Activated naive CD8-positive, alpha-beta T cell treated with anti-CD3 and anti-CD28 coated beads for 36 hours (primary cell): ENCODE measurements at regions not wholly inside any gene's neighbourhood (a gene's known extent, or its start where the extent isn't known, plus 50 kb on each side); places are given as distances from the start of the nearest gene placed in this dataset.

ENCODE experiments used
- DNase-seq: peaks from one replicate; pipeline ENCODE4 v3.0.0; 2021
- H3K27ac Mint-ChIP-seq: one replicate; pipeline ENCODE4 v1.8.0; 2022; ENCODE audit warnings: mild to moderate bottlenecking, moderate library complexity, mixed read lengths
- H3K27me3 Mint-ChIP-seq: one replicate; pipeline ENCODE4 v1.8.0; 2022; ENCODE audit warnings: mild to moderate bottlenecking, mixed read lengths
- H3K36me3 Mint-ChIP-seq: one replicate; pipeline ENCODE4 v1.8.0; 2021; ENCODE audit warnings: mild to moderate bottlenecking, mixed read lengths
- H3K4me1 Mint-ChIP-seq: one replicate; pipeline ENCODE4 v1.8.0; 2021; ENCODE audit warnings: mixed read lengths
- H3K4me3 Mint-ChIP-seq: one replicate; pipeline ENCODE4 v1.8.0; 2022; ENCODE audit warnings: mild to moderate bottlenecking, moderate library complexity, mixed read lengths
- H3K9me3 Mint-ChIP-seq: one replicate; pipeline ENCODE4 v1.8.0; 2022; ENCODE audit warnings: mixed read lengths

DNA sequence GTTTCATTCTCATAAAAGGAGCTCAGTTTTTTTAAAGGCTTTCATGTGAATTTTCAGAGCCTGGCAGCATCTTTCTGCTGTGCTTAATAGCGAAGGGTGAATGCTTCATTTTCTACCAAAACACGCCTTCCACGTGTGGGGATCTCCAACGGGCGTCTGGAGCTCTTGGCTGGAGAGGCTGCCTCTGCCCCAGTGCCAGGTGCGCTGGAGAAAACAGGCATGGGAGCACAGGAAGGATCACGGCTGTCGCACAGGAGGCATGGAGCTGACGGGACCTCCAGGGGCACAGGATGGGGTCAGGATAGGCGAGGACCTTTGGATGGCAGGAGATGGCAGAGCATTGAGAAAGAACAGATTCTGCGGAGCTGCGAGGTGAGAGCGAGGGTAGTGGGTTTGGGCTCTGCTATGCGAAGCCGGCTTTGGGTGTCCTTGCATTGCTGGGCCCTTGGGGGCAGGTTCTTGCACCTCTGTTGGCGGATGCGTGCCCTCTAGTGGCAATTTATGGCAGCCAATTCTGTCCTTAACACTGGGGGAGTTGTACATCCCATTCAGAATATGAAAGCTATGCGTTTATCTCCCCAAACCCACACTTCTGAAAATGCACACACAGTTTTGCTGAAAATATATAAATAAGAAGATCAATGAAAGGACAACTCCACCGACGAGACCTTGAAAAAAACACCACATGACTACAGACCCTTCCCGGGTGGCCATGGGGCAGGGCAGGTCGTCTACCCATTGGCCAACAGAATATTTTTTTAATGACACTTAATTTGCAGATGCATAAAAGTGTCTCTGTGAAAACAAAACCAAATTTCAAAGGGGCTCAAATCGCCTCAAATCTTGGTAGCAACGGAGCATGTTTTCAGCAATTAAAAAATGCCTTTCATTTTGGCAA lies 90.4 kb upstream of the SLC35G4 start:
- no peak overlapping the region for H3K4me3 Mint-ChIP-seq
- peaks cover 1% of the 10 kb centered on the region for H3K9me3 Mint-ChIP-seq
- H3K27me3 Mint-ChIP-seq = peaks cover 3% of the 10 kb centered on the region
- no peak overlapping the region for H3K27ac Mint-ChIP-seq
- no peaks in the 10 kb centered on the region for H3K36me3 Mint-ChIP-seq
- DNase-seq = peak; percentile 44
- H3K4me1 Mint-ChIP-seq = no peaks in the 10 kb centered on the region

GRCh38 chr18:11517704-11518103 lies 91.7 kb upstream of the SLC35G4 start:
- no peaks in the 10 kb centered on the region for H3K36me3 Mint-ChIP-seq
- H3K9me3 Mint-ChIP-seq = peaks cover 1% of the 10 kb centered on the region
- H3K27me3 Mint-ChIP-seq = no peaks in the 10 kb centered on the region
- H3K4me1 Mint-ChIP-seq = no peaks in the 10 kb centered on the region
- no peak for DNase-seq
- H3K27ac Mint-ChIP-seq = no peak overlapping the region
- H3K4me3 Mint-ChIP-seq = no peak overlapping the region

DNA sequence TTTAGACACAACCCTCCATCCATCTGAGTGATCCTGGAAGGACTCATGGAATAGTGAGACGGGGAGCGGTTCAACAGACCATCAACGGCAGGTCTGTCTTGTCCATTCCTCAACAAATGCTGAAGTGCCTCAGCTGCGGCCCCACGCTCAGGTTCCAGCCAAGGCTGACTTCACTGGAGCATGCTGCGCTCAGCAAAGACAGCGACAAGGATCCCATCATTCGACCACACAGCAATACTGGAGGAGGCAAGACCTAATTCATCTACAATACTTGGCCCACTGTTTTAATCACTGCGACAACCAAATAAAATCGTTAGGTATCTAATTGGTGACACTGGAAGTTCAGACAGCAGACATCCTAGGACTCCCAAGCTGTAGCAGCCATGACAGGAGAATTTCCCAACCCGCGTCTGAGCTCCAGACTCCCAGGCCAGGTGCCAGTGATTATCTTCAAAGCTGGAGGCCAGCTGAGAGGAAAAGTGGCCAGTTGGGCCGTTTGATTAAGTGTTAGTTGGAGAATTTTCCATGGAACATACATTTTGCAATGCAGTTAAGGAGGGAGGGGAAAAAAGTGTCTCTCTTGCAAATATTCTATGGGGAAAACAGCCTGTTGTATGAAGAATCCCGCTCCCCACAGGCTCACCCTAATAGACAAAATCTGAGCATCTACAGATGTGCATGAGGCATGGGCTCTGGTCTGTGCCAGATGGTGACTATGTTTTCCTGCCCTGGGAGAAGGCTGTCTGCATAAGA lies 92.5 kb upstream of the SLC35G4 start:
- Mint-ChIP-seq H3K27me3 (no peaks in the 10 kb centered on the region), H3K4me1 (no peaks in the 10 kb centered on the region), H3K4me3 (no peak overlapping the region), H3K27ac (no peak overlapping the region), H3K36me3 (no peaks in the 10 kb centered on the region), H3K9me3 (peaks cover 1% of the 10 kb centered on the region)
- no peak for DNase-seq

- no peak overlapping the region for H3K4me3 Mint-ChIP-seq
- H3K9me3 Mint-ChIP-seq = peaks cover 2% of the 10 kb centered on the region
- no peak overlapping the region for H3K27ac Mint-ChIP-seq
- DNase-seq = no peak
- H3K4me1 Mint-ChIP-seq = peaks cover 6% of the 10 kb centered on the region
- no peaks in the 10 kb centered on the region for H3K27me3 Mint-ChIP-seq
- H3K36me3 Mint-ChIP-seq = no peaks in the 10 kb centered on the region
Observed at GRCh38 chr18:11514267-11514666, 95.1 kb upstream of the SLC35G4 start.

DNA sequence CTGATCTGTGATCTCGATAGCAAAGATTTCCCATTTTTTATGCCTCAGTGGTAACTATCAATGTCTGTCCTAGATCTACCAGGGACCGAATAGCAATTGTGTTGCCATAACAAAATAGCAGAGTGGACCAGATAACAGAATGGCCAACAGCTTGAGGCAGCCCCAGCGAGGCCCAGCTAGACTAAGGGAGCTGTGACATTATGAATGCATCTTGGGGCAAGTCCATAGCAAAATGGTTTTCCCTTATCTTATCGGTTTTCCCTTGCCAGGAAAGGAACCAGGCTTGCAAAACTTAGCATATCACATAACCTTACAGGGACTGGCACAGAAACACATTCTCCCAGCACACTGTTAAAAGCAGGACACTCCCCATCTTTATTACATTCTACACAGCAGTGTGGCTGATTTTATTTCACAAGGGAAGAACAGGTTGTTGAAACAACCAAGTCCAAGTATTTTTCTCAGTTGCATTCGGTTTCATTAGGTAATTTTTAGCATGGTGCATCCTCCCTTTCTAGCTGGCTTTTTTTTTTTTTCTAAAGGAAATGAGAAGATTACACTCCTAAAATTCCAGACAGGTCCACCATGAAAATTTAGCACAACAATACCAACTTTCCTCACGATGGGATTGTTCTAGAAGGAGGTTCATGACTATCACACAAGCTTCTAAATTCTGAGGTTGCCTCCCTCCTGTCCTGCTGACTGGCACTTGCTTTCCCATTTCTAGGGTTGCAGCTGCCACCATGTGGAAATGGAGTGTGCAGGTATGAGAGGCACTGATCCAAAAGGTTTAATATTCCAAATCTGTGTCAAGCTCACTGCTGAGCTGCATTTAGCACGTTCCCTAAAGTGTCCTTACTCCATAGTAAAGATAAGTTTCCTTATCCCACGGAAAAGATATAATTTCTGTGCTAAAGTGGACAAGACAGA lies 97.0 kb upstream of the SLC35G4 start:
- no peak for DNase-seq
- Mint-ChIP-seq H3K27me3 (peaks cover 4% of the 10 kb centered on the region), H3K27ac (no peak overlapping the region), H3K4me1 (peaks cover 6% of the 10 kb centered on the region), H3K9me3 (peaks cover 2% of the 10 kb centered on the region), H3K36me3 (no peaks in the 10 kb centered on the region), H3K4me3 (no peak overlapping the region)

DNA sequence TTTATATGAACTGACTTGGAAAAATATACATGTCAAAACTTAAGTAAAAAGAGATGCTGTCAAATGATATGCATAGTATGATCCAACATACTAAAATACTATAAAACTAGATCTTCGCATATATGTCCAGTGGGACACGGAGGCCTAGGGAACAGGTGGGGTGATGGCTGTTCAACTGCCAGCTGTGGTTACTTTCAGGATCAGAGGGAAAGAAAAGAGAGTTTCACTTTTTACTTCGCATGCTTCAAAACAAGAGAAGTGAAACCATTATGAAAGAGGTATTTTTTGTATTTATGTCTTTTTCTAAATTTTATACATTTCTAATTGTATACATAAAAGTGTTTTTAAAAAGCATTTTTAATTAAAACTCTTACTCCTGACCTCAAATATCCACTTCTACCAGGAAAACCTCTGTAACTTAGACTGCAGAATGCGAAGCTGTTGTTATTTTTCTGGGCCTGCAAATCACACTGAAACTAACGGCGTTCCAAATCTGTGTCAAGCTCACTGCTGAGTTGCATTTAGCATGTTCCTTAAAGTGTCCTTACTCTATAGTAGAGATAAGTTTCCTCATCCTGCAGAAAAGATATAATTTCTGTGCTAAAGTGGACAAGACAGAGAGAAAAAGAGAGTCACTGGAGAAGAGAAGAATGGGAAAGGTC lies 97.8 kb upstream of the SLC35G4 start:
- H3K27ac Mint-ChIP-seq = no peak overlapping the region
- DNase-seq = no peak
- H3K4me3 Mint-ChIP-seq = no peak overlapping the region
- peaks cover 6% of the 10 kb centered on the region for H3K4me1 Mint-ChIP-seq
- H3K36me3 Mint-ChIP-seq = no peaks in the 10 kb centered on the region
- H3K27me3 Mint-ChIP-seq = peaks cover 4% of the 10 kb centered on the region
- H3K9me3 Mint-ChIP-seq = peaks cover 2% of the 10 kb centered on the region

GRCh38 chr18:11506856-11507255 lies 102.5 kb upstream of the SLC35G4 start:
- Mint-ChIP-seq H3K27me3 (peaks cover 4% of the 10 kb centered on the region), H3K4me3 (no peak overlapping the region), H3K36me3 (no peaks in the 10 kb centered on the region), H3K9me3 (peaks cover 1% of the 10 kb centered on the region), H3K4me1 (peaks cover 6% of the 10 kb centered on the region), H3K27ac (no peak overlapping the region)
- DNase-seq = no peak

DNA sequence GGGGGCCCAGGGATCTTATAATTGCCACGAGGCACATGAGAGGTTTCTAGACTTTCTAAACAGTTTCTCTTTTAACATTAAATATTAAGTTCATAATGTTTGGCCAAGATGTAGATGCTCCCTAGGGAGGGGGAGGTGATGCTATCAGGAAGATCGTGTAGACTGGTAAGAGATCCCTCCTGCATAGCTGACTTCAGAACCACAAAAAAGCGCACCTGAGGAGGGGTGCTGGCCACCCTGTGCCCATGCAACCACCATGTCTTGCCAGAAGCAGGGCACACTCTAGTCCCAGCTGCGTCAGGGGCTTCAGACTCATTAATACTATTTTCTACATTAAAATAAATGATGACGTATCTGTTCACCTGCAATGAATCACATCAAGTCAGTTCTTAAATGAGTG lies 103.4 kb upstream of the SLC35G4 start:
- Mint-ChIP-seq H3K4me1 (no peaks in the 10 kb centered on the region), H3K36me3 (no peaks in the 10 kb centered on the region), H3K27ac (no peak overlapping the region), H3K4me3 (no peak overlapping the region), H3K9me3 (peaks cover 1% of the 10 kb centered on the region), H3K27me3 (peaks cover 4% of the 10 kb centered on the region)
- DNase-seq = no peak

DNA sequence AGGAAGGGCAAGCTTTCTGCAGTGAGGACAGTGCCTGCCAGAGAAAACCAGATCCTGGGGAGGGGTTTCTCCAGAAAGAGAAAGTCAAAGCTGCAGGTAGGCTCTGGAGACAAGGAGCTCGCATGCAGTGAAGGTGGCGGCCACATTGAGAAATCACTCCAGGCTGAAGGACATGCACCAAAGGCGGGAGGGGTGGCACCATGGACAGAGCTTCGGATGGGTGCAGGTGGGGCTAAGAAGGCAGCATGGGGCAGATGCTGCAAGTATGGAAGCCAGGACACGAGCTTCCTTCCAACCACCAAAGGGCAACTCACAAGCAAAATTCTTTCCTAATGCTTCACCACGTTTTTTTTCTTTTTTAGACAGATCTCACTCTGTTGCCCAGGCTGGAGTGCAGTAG lies 104.4 kb upstream of the SLC35G4 start:
- no peaks in the 10 kb centered on the region for H3K36me3 Mint-ChIP-seq
- no peaks in the 10 kb centered on the region for H3K4me1 Mint-ChIP-seq
- H3K27ac Mint-ChIP-seq = no peak overlapping the region
- DNase-seq = no peak
- no peaks in the 10 kb centered on the region for H3K9me3 Mint-ChIP-seq
- peaks cover 4% of the 10 kb centered on the region for H3K27me3 Mint-ChIP-seq
- H3K4me3 Mint-ChIP-seq = no peak overlapping the region

DNA sequence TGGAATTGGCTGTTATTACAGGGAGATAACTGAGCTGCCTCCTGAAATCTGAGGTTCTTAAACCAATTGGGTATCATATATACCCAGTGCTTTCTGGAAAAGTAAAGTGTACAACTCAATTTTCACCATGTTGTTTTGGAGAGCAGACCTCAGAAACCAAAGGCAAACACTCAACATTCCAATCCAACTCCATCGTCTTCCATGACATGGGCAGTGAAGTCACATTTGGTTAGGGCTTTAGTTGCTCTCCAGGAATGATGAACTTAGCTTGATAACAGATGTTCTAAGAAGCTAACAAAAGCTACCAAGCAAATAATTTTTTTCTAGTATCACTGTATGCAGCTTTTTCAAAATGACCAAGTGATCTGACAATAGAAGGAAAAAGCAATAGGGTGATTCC lies 107.0 kb upstream of the SLC35G4 start:
- no peaks in the 10 kb centered on the region for H3K9me3 Mint-ChIP-seq
- H3K4me3 Mint-ChIP-seq = no peak overlapping the region
- H3K36me3 Mint-ChIP-seq = no peaks in the 10 kb centered on the region
- peaks cover 8% of the 10 kb centered on the region for H3K27me3 Mint-ChIP-seq
- H3K4me1 Mint-ChIP-seq = no peaks in the 10 kb centered on the region
- no peak overlapping the region for H3K27ac Mint-ChIP-seq
- no peak for DNase-seq

GRCh38 chr18:11501352-11501751 lies 108.0 kb upstream of the SLC35G4 start:
- Mint-ChIP-seq H3K27ac (no peak overlapping the region), H3K36me3 (no peaks in the 10 kb centered on the region), H3K9me3 (no peaks in the 10 kb centered on the region), H3K27me3 (peaks cover 8% of the 10 kb centered on the region), H3K4me1 (no peaks in the 10 kb centered on the region), H3K4me3 (no peak overlapping the region)
- DNase-seq = no peak

- no peaks in the 10 kb centered on the region for H3K36me3 Mint-ChIP-seq
Observed at GRCh38 chr18:11500153-11501122, 109.0 kb upstream of the SLC35G4 start.

DNA sequence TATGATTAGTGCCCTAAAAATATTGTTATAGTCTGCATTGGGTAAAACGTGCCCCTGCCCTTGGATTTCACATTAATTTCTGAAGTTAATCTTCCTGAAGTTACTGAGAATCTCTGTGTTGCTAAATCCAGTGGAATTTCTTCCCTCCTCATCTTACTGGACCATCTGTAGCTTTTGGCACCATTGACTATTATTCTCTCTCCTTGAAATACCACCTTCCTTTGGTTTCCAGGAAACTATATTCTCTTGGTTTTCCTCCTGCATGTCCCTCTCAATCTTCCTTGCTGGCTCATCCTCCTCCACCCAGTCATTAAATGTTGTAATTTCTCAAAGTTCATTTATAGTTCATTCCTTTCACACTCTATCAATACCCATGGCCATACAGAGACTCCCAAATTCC lies 110.6 kb upstream of the SLC35G4 start:
- no peaks in the 10 kb centered on the region for H3K9me3 Mint-ChIP-seq

More at GRCh38 chr18:11500153-11501122, 109.0 kb upstream of the SLC35G4 start:
- Mint-ChIP-seq H3K9me3 (no peaks in the 10 kb centered on the region), H3K27ac (no peak overlapping the region), H3K27me3 (peaks cover 8% of the 10 kb centered on the region), H3K4me3 (no peak overlapping the region), H3K4me1 (no peaks in the 10 kb centered on the region)
- no peak for DNase-seq

More for the DNA sequence above, 110.6 kb upstream of the SLC35G4 start:
- H3K27me3 Mint-ChIP-seq = peaks cover 8% of the 10 kb centered on the region
- no peak overlapping the region for H3K4me3 Mint-ChIP-seq
- DNase-seq = no peak
- H3K36me3 Mint-ChIP-seq = no peaks in the 10 kb centered on the region
- no peaks in the 10 kb centered on the region for H3K4me1 Mint-ChIP-seq
- H3K27ac Mint-ChIP-seq = no peak overlapping the region
